GM19238 (cell line): ENCODE measurements at regions not wholly inside any gene's neighbourhood (a gene's known extent, or its start where the extent isn't known, plus 50 kb on each side); places are given as distances from the start of the nearest gene placed in this dataset.

Experiments used
- DNase-seq: peaks from one replicate; pipeline ENCODE4 v3.0.0; 2011; ENCODE audit warnings: low spot score; ENCODE audit not compliant: insufficient read length

DNA sequence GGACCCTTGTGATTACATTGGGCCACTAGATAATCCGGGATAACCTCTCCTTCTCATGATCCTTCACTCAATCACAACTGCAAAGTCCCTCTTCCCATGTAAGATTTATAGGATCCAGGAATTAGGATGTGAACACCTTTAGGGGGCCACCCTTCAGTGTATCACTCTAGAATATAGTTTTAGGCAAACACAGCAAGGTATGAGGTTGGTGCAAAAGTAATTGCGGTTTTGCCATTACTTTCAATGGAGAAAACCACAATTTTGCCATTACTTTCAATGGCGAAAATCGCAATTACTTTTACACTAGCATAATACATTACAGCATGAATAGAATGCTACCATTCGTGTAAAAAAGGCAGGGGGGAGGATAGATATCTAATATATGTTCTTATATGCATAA, 104.0 kb downstream of the BAMBI start:
- no peak for DNase-seq

DNA sequence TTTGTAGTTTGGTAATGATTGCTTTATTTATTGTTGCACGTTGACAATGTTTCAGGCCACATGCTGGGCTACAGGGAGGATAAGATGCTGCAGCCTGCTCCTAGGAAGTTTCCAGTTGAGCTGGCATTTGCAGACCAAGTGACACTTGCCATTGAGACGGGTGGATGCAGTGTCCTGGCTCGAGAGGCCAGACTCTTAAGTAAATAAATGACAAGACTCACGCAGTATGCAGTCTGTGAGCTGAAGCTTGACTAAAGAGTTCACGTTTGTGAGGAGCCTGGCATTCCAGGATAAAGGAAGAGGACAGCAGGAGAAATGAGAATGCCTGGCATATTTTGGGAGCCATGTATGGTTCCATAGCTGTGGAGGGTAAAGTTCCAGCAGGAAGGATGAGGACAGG, 105.8 kb downstream of the BAMBI start:
- DNase-seq = no peak

- no peak for DNase-seq
Measured at GRCh38 chr10:28785018-28785417, 107.7 kb downstream of the BAMBI start.

- DNase-seq = no peak
Measured at GRCh38 chr10:28788252-28788651, 110.9 kb downstream of the BAMBI start.

GRCh38 chr10:28788762-28789161, 111.4 kb downstream of the BAMBI start:
- no peak for DNase-seq

- DNase-seq = no peak
Measured at GRCh38 chr10:28790146-28790545, 112.8 kb downstream of the BAMBI start.

GRCh38 chr10:28793482-28793881, 116.2 kb downstream of the BAMBI start:
- DNase-seq = no peak

DNA sequence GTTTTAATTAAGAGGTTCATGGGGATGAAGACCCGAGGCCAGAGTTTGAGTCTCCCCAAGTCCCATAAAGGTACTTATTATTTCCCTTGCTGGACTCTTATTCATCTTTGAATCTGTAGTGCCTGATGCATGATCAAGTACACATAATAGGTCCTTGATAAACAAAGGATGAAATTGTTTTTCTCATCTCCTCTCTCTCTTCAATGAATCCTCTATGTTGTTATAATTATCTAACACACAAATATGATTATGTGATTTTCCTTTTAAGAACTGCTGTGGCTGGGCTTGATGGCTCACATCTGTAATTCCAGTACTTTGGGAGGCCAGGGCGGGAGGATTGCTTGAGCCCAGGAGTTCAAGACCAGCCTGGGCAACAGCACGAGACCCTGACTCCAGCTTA, 117.7 kb downstream of the BAMBI start:
- no peak for DNase-seq

GRCh38 chr10:28796606-28797512, 119.5 kb downstream of the BAMBI start:
- no peak for DNase-seq

DNA sequence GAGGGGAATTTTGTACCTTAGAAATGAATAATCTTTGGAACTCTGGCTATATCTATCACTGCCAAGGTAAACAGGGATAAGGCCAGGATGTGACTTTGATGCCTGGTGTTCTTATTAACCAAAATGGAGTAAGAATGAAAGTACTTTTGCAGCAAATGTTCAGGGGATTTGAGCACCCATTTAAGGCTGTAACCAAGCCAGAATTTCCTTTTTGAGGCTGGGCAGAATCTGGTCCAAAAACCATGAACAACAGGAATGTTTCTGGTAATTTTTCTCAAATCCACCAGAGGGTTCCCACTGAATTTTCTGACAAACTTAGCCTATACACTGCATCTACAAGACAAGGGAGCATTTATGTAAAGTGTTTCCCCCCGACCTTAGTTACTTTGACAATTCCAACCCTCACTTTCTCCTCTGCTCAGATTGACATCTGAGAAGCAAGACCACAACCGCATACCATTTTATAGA, 120.6 kb downstream of the BAMBI start:
- no peak for DNase-seq

GRCh38 chr10:28798428-28798955, 121.2 kb downstream of the BAMBI start:
- no peak for DNase-seq

DNA sequence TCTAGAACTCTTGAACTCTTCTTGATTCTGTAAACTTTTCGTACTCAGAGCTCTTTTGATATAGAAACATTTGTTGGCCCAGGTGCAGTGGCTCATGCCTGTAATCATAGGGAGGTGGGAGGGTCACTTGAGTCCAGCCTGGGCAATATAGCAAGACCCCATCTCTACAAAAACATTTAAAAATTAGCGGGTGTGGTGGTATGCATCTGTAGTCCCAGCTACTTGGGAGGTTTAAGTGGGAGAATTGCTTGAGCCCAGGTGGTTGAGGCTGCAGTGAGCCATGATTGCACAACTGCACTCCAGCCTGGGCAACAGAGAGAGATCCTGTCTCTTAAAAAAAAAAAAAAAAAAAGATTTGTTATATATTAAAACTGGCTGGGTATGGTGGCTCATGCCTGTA, 121.6 kb downstream of the BAMBI start:
- no peak for DNase-seq

DNA sequence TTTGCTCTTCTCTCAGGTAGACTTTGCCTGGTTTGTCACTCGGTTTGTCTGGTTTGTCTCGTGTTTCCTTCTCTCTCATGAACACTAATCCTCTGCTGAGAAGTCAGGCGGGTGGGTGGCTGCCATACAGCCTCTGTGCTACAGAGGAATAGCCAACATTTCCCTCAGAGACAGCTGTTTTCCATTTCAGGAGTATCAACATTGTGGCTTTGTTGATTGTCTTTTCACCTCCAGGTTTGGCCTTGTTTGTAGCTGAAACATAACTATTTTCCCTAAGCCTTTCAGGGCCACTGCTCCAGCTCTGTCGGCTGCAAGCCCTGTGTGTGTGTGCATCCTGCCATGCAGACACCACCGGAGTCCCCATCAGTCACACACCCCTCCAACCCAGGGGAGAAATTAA, 122.8 kb downstream of the BAMBI start:
- no peak for DNase-seq

DNA sequence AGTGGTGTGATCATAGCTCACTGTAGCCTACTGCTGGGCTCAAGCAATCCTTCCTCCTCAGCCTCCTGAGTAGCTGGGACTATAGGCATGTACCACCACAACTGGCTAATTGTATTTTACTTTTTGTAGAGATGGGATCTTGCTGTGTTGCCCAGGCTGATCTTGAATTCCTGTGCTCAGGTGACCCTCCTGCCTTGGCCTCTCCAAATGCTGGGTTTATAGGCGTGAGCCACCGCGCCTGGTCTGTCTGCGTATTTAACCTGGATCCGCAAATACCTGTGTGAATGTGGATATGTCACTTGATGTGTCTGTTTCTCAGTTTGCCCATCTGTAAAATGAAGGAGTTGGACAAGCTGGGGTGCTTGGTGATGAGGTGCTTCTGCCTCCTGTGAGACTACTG, 123.9 kb downstream of the BAMBI start:
- no peak for DNase-seq

GRCh38 chr10:28801869-28802268, 124.5 kb downstream of the BAMBI start:
- DNase-seq = no peak

GRCh38 chr10:28805390-28805789, 128.1 kb downstream of the BAMBI start:
- DNase-seq = no peak

GRCh38 chr10:28806488-28806941, 129.2 kb downstream of the BAMBI start:
- DNase-seq = no peak

DNA sequence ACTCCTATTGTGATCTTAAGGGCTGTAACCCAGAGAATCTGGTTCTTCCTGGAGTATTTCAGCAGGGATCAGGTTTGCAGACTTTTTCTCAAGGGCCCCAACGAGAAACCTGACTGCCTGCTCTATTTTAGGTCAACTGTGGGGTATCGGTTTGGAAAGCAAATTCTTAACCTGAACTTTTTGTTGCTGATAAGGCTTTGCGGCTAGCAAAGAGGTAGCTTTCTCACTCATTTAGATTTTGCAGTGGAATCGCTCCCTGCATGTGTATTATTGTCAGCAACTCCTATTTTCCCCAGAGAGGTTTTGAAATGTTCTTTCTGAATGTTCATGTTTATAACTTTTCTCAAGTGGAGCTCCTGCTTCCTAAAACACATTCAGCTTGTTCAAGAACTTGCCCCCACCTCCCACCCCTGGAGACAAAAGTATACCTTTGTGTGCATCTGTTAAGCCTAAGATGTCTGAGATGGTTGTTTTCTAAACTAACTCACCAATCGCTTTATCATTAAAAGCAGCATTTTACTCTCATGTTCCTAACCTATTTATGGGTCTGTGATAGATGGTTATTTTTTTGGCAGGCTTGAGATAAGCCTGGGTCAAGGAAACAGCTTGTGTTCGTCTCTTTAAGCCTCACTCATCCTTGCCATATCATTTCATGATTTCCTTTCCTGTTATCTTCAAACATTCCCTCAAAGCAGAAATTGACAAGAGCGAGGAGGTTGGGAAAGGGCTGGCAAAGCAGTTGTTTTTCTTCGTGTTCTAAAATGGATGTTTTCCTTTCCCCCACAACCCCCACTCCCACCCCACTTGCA, 129.8 kb downstream of the BAMBI start:
- no peak for DNase-seq

- no peak for DNase-seq
Measured at GRCh38 chr10:28807760-28808613, 130.7 kb downstream of the BAMBI start.

DNA sequence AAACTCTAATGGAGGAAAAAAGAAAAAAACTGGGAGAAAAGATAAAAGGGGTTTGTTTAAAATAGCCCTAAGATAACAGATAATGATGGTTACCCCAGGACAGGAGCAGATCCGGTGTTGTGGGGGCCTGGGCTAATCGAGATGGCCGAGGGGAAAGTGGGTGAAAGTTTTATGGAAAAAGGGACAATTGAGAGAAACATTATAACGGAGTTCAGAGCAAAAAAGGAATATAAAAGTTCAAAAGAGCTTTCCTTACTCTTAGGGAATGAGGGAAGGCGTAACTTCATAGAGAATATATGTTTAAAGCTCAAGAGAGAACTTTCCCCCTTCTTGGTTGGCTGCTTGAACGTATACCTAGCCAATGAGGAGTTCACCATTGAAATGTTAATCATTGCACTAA, 131.4 kb downstream of the BAMBI start:
- DNase-seq = no peak
